NCI-H146 treated with DMSO at 0.1 percent for 48 hours (cell line): ENCODE measurements at regions not wholly inside any gene's neighbourhood (a gene's known extent, or its start where the extent isn't known, plus 50 kb on each side); places are given as distances from the start of the nearest gene placed in this dataset.
A peak's percentile ranks its signal among the peaks of the same experiment; 100 is the strongest.

Experiments used
- DNase-seq: peaks from one replicate; lab custom pipeline; 2025; ENCODE audit not compliant: unreplicated experiment; lab: John Stamatoyannopoulos, UW

DNA sequence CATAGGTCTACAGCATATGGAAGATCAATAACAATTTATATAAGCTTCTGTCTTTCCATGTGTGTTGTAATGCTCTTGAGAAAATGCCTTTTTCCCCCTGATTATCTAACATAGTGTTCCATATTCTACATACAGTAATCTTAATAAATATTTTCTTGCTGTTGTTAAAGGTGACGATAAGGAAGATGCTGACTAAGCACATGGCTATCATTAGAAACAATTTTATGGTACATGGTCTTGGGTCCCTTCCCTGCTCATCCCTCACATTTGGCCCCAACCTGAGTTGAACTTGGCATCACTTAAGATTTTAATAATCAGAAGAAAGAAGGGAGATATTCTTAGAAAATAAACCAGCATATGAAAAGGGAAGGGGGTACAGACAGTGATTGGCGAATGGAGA, 382.1 kb upstream of the CDH20 start:
- no peak for DNase-seq

- no peak for DNase-seq
Measured at GRCh38 chr18:60962625-60963024, 370.6 kb upstream of the CDH20 start.

DNA sequence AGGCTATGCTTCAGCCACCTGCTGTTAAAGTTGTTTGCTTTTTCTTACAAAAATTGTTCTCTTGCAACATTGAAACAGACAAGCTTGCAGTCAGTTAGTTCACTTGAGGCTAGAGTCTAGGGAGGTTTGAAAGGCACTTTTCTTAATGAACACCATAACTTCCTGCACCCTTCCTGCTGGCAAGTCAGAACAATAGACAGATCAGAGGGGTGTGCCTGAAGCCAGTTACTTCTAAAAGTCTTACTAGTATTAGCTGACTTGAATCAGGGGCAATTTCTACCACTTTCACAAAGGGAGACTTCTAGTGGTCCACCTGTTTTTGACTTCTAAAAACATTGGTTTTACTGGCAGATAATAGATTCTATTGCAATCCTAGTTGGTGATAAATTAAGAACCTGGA, 367.4 kb upstream of the CDH20 start:
- peak; percentile 47 for DNase-seq

- no peak for DNase-seq
Measured at GRCh38 chr18:60966876-60967275, 366.4 kb upstream of the CDH20 start.

GRCh38 chr18:60975420-60975819, 357.8 kb upstream of the CDH20 start:
- no peak for DNase-seq

- DNase-seq: no peak
Measured at GRCh38 chr18:60976976-60977375, 356.3 kb upstream of the CDH20 start.

DNA sequence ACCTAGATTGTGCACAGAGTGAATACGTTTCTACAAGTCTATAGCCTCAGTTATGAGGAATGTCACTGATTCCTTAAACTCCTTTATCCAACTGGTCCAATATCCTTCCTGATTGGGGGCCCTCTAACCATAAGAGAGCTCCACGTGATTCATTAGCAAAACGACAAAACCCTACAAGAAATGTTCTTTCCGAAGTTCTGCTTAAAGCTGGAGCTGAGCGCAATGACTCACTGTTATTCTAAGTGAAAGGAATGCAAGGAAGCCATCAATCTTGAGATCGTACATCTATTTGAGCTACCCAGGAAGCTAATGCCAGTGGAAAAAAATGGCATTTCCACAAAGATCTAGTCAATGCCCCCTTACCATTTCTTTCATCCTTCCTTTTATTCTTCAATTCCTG, 354.9 kb upstream of the CDH20 start:
- DNase-seq: no peak

GRCh38 chr18:60980422-60981005, 352.7 kb upstream of the CDH20 start:
- no peak for DNase-seq

DNA sequence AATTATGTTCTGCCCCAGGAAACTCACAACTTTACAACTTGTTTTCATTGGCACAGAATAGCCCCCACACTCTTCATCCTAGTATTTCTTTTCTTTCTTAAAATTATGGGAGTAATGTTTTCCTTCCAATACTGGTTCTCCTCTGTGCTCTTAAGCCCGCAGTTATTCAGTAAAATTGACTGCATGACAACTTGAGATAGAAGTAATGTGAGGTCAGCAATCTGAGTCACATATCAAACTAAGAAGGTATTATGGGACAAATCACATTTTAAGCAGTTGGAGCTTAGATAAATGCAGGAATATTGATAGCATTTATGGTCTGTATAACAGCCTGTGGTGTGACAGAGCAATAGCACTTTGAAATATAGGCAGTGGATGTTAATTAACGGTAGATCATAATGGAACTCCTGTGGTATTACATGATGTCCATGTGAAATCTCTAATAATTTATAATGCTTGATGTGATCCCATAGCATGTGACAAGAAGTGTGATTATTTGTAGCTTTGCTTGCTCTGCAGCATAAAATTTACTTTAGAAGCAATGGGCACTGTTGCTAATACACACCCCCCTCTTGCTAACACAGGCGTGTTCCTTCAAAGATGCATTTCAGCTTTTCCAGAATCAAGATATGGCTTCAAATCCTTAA, 351.4 kb upstream of the CDH20 start:
- no peak for DNase-seq

GRCh38 chr18:60982329-60982695, 350.9 kb upstream of the CDH20 start:
- DNase-seq: no peak

GRCh38 chr18:60982928-60983327, 350.3 kb upstream of the CDH20 start:
- no peak for DNase-seq

- no peak for DNase-seq
Measured at GRCh38 chr18:60984510-60984909, 348.7 kb upstream of the CDH20 start.

DNA sequence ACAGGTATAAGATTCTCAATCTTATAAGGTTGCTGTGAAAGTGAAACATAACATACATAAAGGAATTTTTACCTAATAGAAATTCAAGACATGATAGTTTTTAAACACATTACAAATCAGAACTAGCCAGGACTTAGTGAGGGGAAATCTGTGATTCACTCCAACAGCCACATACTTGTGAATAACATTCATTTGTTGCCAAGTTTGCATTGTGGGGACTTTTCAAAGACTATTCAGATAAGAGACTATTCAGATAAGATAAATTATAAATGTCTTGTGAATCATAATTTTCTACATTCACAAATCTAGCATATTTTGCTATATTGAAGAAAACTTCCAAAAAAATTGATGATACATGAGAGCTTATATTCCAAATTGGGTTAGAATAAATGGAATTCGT, 345.3 kb upstream of the CDH20 start:
- DNase-seq: no peak

DNA sequence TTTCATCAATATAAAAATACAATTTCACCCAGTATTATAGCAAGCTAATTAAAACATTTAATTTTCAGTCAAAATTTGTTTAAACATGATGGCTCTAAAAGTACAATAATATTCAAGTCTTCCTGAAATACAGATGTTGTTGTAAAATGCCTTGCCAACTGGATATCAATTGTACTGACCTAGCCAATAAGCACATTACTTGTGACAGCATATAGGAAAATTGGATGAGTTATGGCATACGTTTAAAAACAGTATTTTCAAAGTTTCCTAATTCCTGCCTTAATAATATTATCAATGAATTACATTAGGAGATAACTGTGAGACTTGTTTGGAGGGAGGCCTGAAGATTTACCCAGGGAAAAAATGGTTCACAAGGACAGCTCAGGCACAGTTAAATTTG, 336.9 kb upstream of the CDH20 start:
- DNase-seq: no peak

DNA sequence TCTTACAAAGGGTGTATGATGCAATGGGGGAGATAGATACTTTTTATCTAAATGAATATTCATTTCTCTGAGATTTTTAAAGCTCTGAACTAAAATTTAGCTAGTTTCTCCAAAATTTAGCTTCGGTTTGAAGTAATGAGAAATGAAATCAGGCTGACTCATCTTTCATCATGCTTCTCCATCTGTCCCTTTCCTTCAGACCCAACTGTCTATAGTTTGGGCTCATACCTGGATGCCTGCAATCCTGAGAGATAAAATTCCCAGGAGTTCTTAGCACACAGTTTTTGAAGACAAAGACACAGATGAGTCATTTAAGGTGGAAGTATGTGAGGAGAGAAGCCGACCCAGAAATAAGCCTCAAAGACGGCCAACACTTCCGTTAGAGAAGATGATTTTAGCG, 336.4 kb upstream of the CDH20 start:
- no peak for DNase-seq

GRCh38 chr18:61001138-61001537, 332.1 kb upstream of the CDH20 start:
- no peak for DNase-seq

GRCh38 chr18:61006687-61007224, 326.5 kb upstream of the CDH20 start:
- no peak for DNase-seq

GRCh38 chr18:61019338-61020301, 313.6 kb upstream of the CDH20 start:
- DNase-seq: no peak

GRCh38 chr18:61025596-61025995, 307.6 kb upstream of the CDH20 start:
- DNase-seq: peak; percentile 36

DNA sequence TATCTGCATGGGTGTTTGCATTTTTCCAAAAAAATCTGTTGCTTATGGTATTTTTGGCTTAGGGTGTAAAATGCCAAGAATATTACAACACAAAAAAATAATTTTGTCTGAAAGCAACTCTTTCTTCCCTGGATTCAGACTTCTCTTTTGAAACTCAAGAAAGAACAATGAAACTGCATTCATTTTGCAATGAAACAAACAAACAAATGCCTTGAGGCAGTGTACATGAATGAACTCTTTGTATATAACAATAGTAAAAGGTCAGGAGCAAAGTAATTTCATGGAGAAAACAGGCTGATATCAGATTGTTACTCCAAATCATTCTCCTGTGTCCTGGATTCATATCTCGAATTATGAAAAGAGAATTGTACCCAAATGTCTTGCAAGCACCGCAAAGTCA, 301.6 kb upstream of the CDH20 start:
- DNase-seq: no peak

GRCh38 chr18:61034580-61034979, 298.6 kb upstream of the CDH20 start:
- DNase-seq: no peak

- DNase-seq: no peak
Measured at GRCh38 chr18:61039251-61039650, 294.0 kb upstream of the CDH20 start.
